H9 (cell line): ENCODE measurements at regions not wholly inside any gene's neighbourhood (a gene's known extent, or its start where the extent isn't known, plus 50 kb on each side); places are given as distances from the start of the nearest gene placed in this dataset.
"Not testable (repeated sequence)": the region's sequence is repeated elsewhere in the genome, so short reads cannot be mapped to it uniquely, and the experiment has no call there.

ENCODE experiments used
- DNase-seq: peaks from one replicate; pipeline ENCODE4 v3.0.0-alpha.2; 2017
- H2AFZ ChIP-seq: one replicate; pipeline ENCODE4 v1.6.1; 2013; ENCODE audit warnings: mild to moderate bottlenecking, low read length, control low read depth, moderate library complexity
- H2AK5ac ChIP-seq: 2 replicates; pipeline ENCODE4 v1.6.1; 2013; ENCODE audit warnings: low read length, control low read depth, mixed read lengths; ENCODE audit not compliant: insufficient read length
- H2BK120ac ChIP-seq: one replicate; pipeline ENCODE4 v1.6.1; 2013; ENCODE audit warnings: low read depth, mild to moderate bottlenecking, low read length, control low read depth, inconsistent platforms; ENCODE audit not compliant: poor library complexity, severe bottlenecking
- H2BK12ac ChIP-seq: 2 replicates; pipeline ENCODE4 v1.6.1; 2013; ENCODE audit warnings: low read length, control low read depth, mixed read lengths, low read depth; ENCODE audit not compliant: insufficient read length
- H2BK15ac ChIP-seq: 2 replicates; pipeline ENCODE4 v1.6.1; 2013; ENCODE audit warnings: low read depth, low read length, control low read depth
- H2BK20ac ChIP-seq: one replicate; pipeline ENCODE4 v1.6.1; 2013; ENCODE audit warnings: low read depth, mild to moderate bottlenecking, low read length, control low read depth, inconsistent platforms; ENCODE audit not compliant: poor library complexity, severe bottlenecking
- H2BK5ac ChIP-seq: 2 replicates; pipeline ENCODE4 v1.6.1; 2013; ENCODE audit warnings: low read length, control low read depth, mixed read lengths; ENCODE audit not compliant: insufficient read length
- H3K14ac ChIP-seq: 2 replicates; pipeline ENCODE4 v1.6.1; 2013; ENCODE audit warnings: low read length, control low read depth; ENCODE audit not compliant: insufficient read depth
- H3K18ac ChIP-seq: 2 replicates; pipeline ENCODE4 v1.6.1; 2013; ENCODE audit warnings: low read depth, mild to moderate bottlenecking, mixed read lengths, low read length, control low read depth; ENCODE audit not compliant: insufficient read length
- H3K23ac ChIP-seq: 2 replicates; pipeline ENCODE4 v1.6.1; 2013; ENCODE audit warnings: low read length, control low read depth, mixed read lengths, low read depth; ENCODE audit not compliant: insufficient read length
- H3K23me2 ChIP-seq: 2 replicates; pipeline ENCODE4 v1.6.1; 2013; ENCODE audit warnings: low read depth, mild to moderate bottlenecking, mixed read lengths, low read length, control low read depth; ENCODE audit not compliant: insufficient read length, poor library complexity, severe bottlenecking
- H3K27ac ChIP-seq: 2 replicates; pipeline ENCODE4 v1.5.1; 2013; ENCODE audit warnings: low read length, control low read depth, mixed read lengths, low read depth; ENCODE audit not compliant: insufficient read length
- H3K27me3 ChIP-seq: 2 replicates; pipeline ENCODE4 v1.6.1; 2013; ENCODE audit warnings: low read length, control low read depth, inconsistent platforms; ENCODE audit not compliant: insufficient read depth
- H3K4ac ChIP-seq: 2 replicates; pipeline ENCODE4 v1.6.1; 2013; ENCODE audit warnings: low read depth, mild to moderate bottlenecking, control low read depth, inconsistent platforms, low read length, moderate library complexity
- H3K4me1 ChIP-seq: 2 replicates; pipeline ENCODE4 v1.6.1; 2013; ENCODE audit warnings: low read length, control low read depth, inconsistent platforms; ENCODE audit not compliant: insufficient read depth
- H3K4me2 ChIP-seq: 2 replicates; pipeline ENCODE4 v1.6.1; 2013; ENCODE audit warnings: low read length, control low read depth, mixed read lengths; ENCODE audit not compliant: insufficient read length, insufficient read depth
- H3K56ac ChIP-seq: 2 replicates; pipeline ENCODE4 v1.6.1; 2013; ENCODE audit warnings: low read depth, mild to moderate bottlenecking, mixed read lengths, low read length, control low read depth; ENCODE audit not compliant: insufficient read length
- H3K79me1 ChIP-seq: 2 replicates; pipeline ENCODE4 v1.6.1; 2013; ENCODE audit warnings: low read depth, mild to moderate bottlenecking, moderate library complexity, low read length, control low read depth, inconsistent platforms; ENCODE audit not compliant: insufficient read depth, poor library complexity, severe bottlenecking
- H3K79me2 ChIP-seq: 2 replicates; pipeline ENCODE4 v1.6.1; 2013; ENCODE audit warnings: low read length, control low read depth, inconsistent platforms; ENCODE audit not compliant: insufficient read depth
- H3K9ac ChIP-seq: 2 replicates; pipeline ENCODE4 v1.6.1; 2013; ENCODE audit warnings: low read length, control low read depth, mixed read lengths; ENCODE audit not compliant: insufficient read length; ENCODE audit errors: extremely low read depth
- H3K9me3 ChIP-seq: one replicate; pipeline ENCODE4 v1.6.1; 2013; ENCODE audit warnings: low read depth, low read length, inconsistent platforms; ENCODE audit not compliant: control insufficient read depth
- H3T11ph ChIP-seq: one replicate; pipeline ENCODE4 v1.6.1; 2013; ENCODE audit warnings: mild to moderate bottlenecking, low read length, control low read depth, inconsistent platforms
- H4K20me1 ChIP-seq: one replicate; pipeline ENCODE4 v1.6.1; 2013; ENCODE audit not compliant: control insufficient read depth, insufficient read length, insufficient read depth
- H4K5ac ChIP-seq: 2 replicates; pipeline ENCODE4 v1.6.1; 2013; ENCODE audit warnings: low read depth, mild to moderate bottlenecking, mixed read lengths, low read length, control low read depth; ENCODE audit not compliant: insufficient read length
- H4K8ac ChIP-seq: replicated peaks from 2 replicates; pipeline ENCODE4 v1.6.1; 2013; ENCODE audit warnings: low read length, control low read depth, mixed read lengths, low read depth; ENCODE audit not compliant: insufficient read length
- H4K91ac ChIP-seq: 2 replicates; pipeline ENCODE4 v1.6.1; 2013; ENCODE audit warnings: low read depth, mild to moderate bottlenecking, moderate library complexity, mixed read lengths, low read length, control low read depth; ENCODE audit not compliant: insufficient read length
- H3K27ac Mint-ChIP-seq, 3 experiments: 2 replicates in 2 of 3; 3 replicates in 1 of 3; pipeline ENCODE4 v1.8.0; 2020 to 2021; ENCODE audit warnings: mixed read lengths in 3 of 3, mild to moderate bottlenecking in 1 of 3, moderate library complexity in 1 of 3
- H3K27me3 Mint-ChIP-seq: 2 replicates; pipeline ENCODE4 v1.8.0; 2021; ENCODE audit warnings: low read depth, mild to moderate bottlenecking, moderate library complexity, mixed read lengths
- H3K36me3 Mint-ChIP-seq, 3 experiments: 2 replicates in 2 of 3; 3 replicates in 1 of 3; pipeline ENCODE4 v1.8.0; 2020 to 2021; ENCODE audit warnings: low read depth in 3 of 3, mixed read lengths in 3 of 3; ENCODE audit not compliant: insufficient read depth in 1 of 3
- H3K4me1 Mint-ChIP-seq, 2 experiments: 2 replicates each; pipeline ENCODE4 v1.8.0; 2020; ENCODE audit warnings: mixed read lengths in 2 of 2
- H3K4me3 Mint-ChIP-seq, 2 experiments: 2 replicates in 1 of 2; 3 replicates in 1 of 2; pipeline ENCODE4 v1.8.0; 2020 to 2021; ENCODE audit warnings: mild to moderate bottlenecking in 2 of 2, mixed read lengths in 2 of 2, moderate library complexity in 1 of 2
- H3K9me3 Mint-ChIP-seq, 2 experiments: 2 replicates in 1 of 2; 3 replicates in 1 of 2; pipeline ENCODE4 v1.8.0; 2020; ENCODE audit warnings: mild to moderate bottlenecking in 2 of 2, mixed read lengths in 2 of 2, moderate library complexity in 1 of 2
- WGBS: extraction: QIAGEN DNeasy Blood & Tissue Kit; methylation state at CpG from one replicate; pipeline ENCODE4 v1.1.7; 2013; ENCODE audit warnings: missing lambda C conversion rate, low lambda C conversion rate, mixed read lengths; ENCODE audit not compliant: insufficient read length; ENCODE audit errors: extremely low coverage; 5-methylcytosine and 5-hydroxymethylcytosine counted together
- TF ChIP-seq, protein P1 (sequence below): fragments of 200-600 bp; sonication (generic); conservative IDR thresholded peaks from 3 replicates; pipeline ENCODE4 v1.8.0; 2021; ENCODE audit warnings: antibody characterized with exemption, mild to moderate bottlenecking

DNA sequence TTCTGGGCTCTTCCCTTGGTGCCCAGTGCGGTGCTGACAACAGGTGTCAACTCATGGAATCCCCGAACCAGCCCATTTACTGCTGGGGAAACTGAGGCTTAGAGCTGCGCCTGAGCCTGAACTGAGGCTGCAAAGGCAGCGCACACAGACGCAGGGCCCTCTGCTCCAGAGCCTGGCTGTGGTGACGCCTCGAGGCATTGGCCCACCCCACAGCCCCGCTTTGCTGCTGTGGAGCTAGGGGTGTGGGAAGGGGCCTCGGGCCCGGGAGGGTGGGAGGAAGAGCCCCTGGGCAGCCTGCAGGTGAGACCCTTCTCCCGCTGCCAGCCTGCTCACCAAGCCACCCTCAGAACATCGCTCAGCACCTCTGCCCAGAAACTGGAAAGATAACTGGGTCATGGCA lies 97.4 kb upstream of the LRPAP1 start:
- no peak overlapping the region for H4K8ac ChIP-seq
- H2BK120ac ChIP-seq = no peak overlapping the region
- no peak overlapping the region for H3K27ac ChIP-seq
- H2BK12ac ChIP-seq = no peak overlapping the region
- TF ChIP-seq, protein P1, sequence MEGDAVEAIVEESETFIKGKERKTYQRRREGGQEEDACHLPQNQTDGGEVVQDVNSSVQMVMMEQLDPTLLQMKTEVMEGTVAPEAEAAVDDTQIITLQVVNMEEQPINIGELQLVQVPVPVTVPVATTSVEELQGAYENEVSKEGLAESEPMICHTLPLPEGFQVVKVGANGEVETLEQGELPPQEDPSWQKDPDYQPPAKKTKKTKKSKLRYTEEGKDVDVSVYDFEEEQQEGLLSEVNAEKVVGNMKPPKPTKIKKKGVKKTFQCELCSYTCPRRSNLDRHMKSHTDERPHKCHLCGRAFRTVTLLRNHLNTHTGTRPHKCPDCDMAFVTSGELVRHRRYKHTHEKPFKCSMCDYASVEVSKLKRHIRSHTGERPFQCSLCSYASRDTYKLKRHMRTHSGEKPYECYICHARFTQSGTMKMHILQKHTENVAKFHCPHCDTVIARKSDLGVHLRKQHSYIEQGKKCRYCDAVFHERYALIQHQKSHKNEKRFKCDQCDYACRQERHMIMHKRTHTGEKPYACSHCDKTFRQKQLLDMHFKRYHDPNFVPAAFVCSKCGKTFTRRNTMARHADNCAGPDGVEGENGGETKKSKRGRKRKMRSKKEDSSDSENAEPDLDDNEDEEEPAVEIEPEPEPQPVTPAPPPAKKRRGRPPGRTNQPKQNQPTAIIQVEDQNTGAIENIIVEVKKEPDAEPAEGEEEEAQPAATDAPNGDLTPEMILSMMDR = no peak
- H4K91ac ChIP-seq = no peak overlapping the region
- H3K56ac ChIP-seq = no peak overlapping the region
- peaks cover 3 to 4% of the 10 kb centered on the region in 2 experiments; a peak in 4 of 5 replicates for H3K9me3 Mint-ChIP-seq
- no peak for DNase-seq
- H3K36me3 Mint-ChIP-seq = peaks cover 0 to 7% (median 2%) of the 10 kb centered on the region in 3 experiments; a peak in 4 of 7 replicates
- no peak overlapping the region for H3K27ac Mint-ChIP-seq
- no peak overlapping the region for H3K23ac ChIP-seq
- H2AFZ ChIP-seq = no peak overlapping the region
- no peak overlapping the region for H2BK20ac ChIP-seq
- H3K27me3 ChIP-seq = no peaks in the 10 kb centered on the region; the same call in 1 of the 2 replicates
- H3K23me2 ChIP-seq = no peaks in the 10 kb centered on the region
- no CpG with 5 or more reads among the region's 12 CpGs for WGBS
- no peak overlapping the region for H4K5ac ChIP-seq
- no peaks in the 10 kb centered on the region for H3K4me1 ChIP-seq
- H3K18ac ChIP-seq = no peak overlapping the region
- H3K27me3 Mint-ChIP-seq = peaks cover 22% of the 10 kb centered on the region
- H3K14ac ChIP-seq = no peak overlapping the region
- no peak overlapping the region for H3K9ac ChIP-seq
- H2BK5ac ChIP-seq = no peak overlapping the region
- no peaks in the 10 kb centered on the region for H3K79me2 ChIP-seq
- peaks cover 0 to 8% of the 10 kb centered on the region in 2 experiments; a peak in 2 of 4 replicates for H3K4me1 Mint-ChIP-seq
- no peak overlapping the region for H3K4ac ChIP-seq
- H3K4me3 Mint-ChIP-seq = no peak overlapping the region
- H2BK15ac ChIP-seq = no peak overlapping the region
- H3K9me3 ChIP-seq = no peaks in the 10 kb centered on the region
- no peaks in the 10 kb centered on the region for H3K79me1 ChIP-seq
- H3K4me2 ChIP-seq = no peak overlapping the region
- no peaks in the 10 kb centered on the region for H4K20me1 ChIP-seq
- H3T11ph ChIP-seq = no peak overlapping the region
- no peak overlapping the region for H2AK5ac ChIP-seq

- Mint-ChIP-seq H3K27me3 (peaks cover 22% of the 10 kb centered on the region), H3K27ac (peak overlapping the region in 1 of 3 experiments; percentile 85; a peak in 1 of 7 replicates)
- not testable (repeated sequence) for DNase-seq, H3K27ac ChIP-seq, H4K5ac ChIP-seq, H2BK15ac ChIP-seq, H3K4me2 ChIP-seq, H2BK12ac ChIP-seq, H3K4me1 ChIP-seq, H3K4me1 Mint-ChIP-seq, H4K20me1 ChIP-seq, H2BK5ac ChIP-seq, H2AK5ac ChIP-seq, H3K27me3 ChIP-seq, H3T11ph ChIP-seq, H3K4ac ChIP-seq, H3K79me1 ChIP-seq, H4K91ac ChIP-seq, H3K56ac ChIP-seq, H3K23ac ChIP-seq, H4K8ac ChIP-seq, H2AFZ ChIP-seq, H3K23me2 ChIP-seq, H3K9me3 Mint-ChIP-seq, H3K9ac ChIP-seq, H3K9me3 ChIP-seq, H2BK20ac ChIP-seq, H2BK120ac ChIP-seq, H3K36me3 Mint-ChIP-seq, H3K79me2 ChIP-seq, H3K14ac ChIP-seq, H3K4me3 Mint-ChIP-seq, H3K18ac ChIP-seq
- no CpG with 5 or more reads among the region's 13 CpGs for WGBS
These were observed 97.0 kb upstream of the LRPAP1 start for GRCh38 chr4:3629176-3629575.
